ENCODE measurements at regions not wholly inside any gene's neighbourhood (a gene's known extent, or its start where the extent isn't known, plus 50 kb on each side); places are given as distances from the start of the nearest gene placed in this dataset.
"Not testable (repeated sequence)": the region's sequence is repeated elsewhere in the genome, so short reads cannot be mapped to it uniquely, and the experiment has no call there.

GRCh38 chr2:52475590-52475989 lies 1292.0 kb upstream of the CHAC2 start:
- no peaks in the 10 kb centered on the region for H3K27me3 ChIP-seq (ENCODE audit: low read length)
- no peaks in the 10 kb centered on the region for H3K79me2 ChIP-seq (ENCODE audit: insufficient read depth, low read length)
- H3K9me2 ChIP-seq (replicated peaks; ENCODE audit: insufficient read depth, low read length): no peaks in the 10 kb centered on the region
- no peak overlapping the region for H3K9ac ChIP-seq (ENCODE audit: low read length)
- no peaks in the 10 kb centered on the region for H3K9me3 ChIP-seq (ENCODE audit: insufficient read depth, low read length)
- no peak overlapping the region for H3K4me3 ChIP-seq (ENCODE audit: insufficient read depth, low read length, poor library complexity, severe bottlenecking)
- H3K36me3 ChIP-seq (ENCODE audit: low read length): no peaks in the 10 kb centered on the region
- H3F3A ChIP-seq (ENCODE audit: insufficient read depth): no peaks in the 10 kb centered on the region
- H3K4me2 ChIP-seq (ENCODE audit: low read depth, low read length, poor library complexity, severe bottlenecking): no peak overlapping the region
- H4K20me1 ChIP-seq (ENCODE audit: low read depth, low read length): no peaks in the 10 kb centered on the region
- no peak for TF ChIP-seq EZH2phosphoT487 (conservative IDR thresholded peaks at IDR 0.05; ENCODE audit: low read length)
- no peak for TF ChIP-seq CTCF (IDR thresholded peaks at IDR 0.05; ENCODE audit: insufficient read depth, low read length, poor library complexity, severe bottlenecking)
- no peak overlapping the region for H2AFZ ChIP-seq (ENCODE audit: low read depth, low read length, severe bottlenecking)
- no peak overlapping the region for H3K27ac ChIP-seq (ENCODE audit: low read depth, low read length)

- Histone ChIP-seq H3F3A (ENCODE audit: insufficient read depth) (no peaks in the 10 kb centered on the region), H2AFZ (ENCODE audit: low read depth, low read length, severe bottlenecking) (no peak overlapping the region), H3K4me2 (ENCODE audit: low read depth, low read length, poor library complexity, severe bottlenecking) (no peak overlapping the region), H3K27ac (ENCODE audit: low read depth, low read length) (no peak overlapping the region), H3K27me3 (ENCODE audit: low read length) (no peaks in the 10 kb centered on the region), H3K36me3 (ENCODE audit: low read length) (no peaks in the 10 kb centered on the region), H3K79me2 (ENCODE audit: insufficient read depth, low read length) (no peaks in the 10 kb centered on the region), H3K4me3 (ENCODE audit: insufficient read depth, low read length, poor library complexity, severe bottlenecking) (no peak overlapping the region), H3K9me3 (ENCODE audit: insufficient read depth, low read length) (no peaks in the 10 kb centered on the region), H4K20me1 (ENCODE audit: low read depth, low read length) (no peaks in the 10 kb centered on the region), H3K9ac (ENCODE audit: low read length) (no peak overlapping the region), H3K9me2 (replicated peaks; ENCODE audit: insufficient read depth, low read length) (no peaks in the 10 kb centered on the region)
- TF ChIP-seq CTCF (IDR thresholded peaks at IDR 0.05; ENCODE audit: insufficient read depth, low read length, poor library complexity, severe bottlenecking): no peak
- TF ChIP-seq EZH2phosphoT487 (conservative IDR thresholded peaks at IDR 0.05; ENCODE audit: low read length): no peak
Observed at GRCh38 chr2:52474091-52474490, 1293.5 kb upstream of the CHAC2 start.

GRCh38 chr2:52473526-52473925 lies 1294.1 kb upstream of the CHAC2 start:
- Histone ChIP-seq H3K36me3 (ENCODE audit: low read length) (no peaks in the 10 kb centered on the region), H3K27ac (ENCODE audit: low read depth, low read length) (no peak overlapping the region), H3K79me2 (ENCODE audit: insufficient read depth, low read length) (no peaks in the 10 kb centered on the region), H3K9me3 (ENCODE audit: insufficient read depth, low read length) (no peaks in the 10 kb centered on the region), H3F3A (ENCODE audit: insufficient read depth) (no peaks in the 10 kb centered on the region), H3K9ac (ENCODE audit: low read length) (no peak overlapping the region), H3K27me3 (ENCODE audit: low read length) (no peaks in the 10 kb centered on the region), H3K4me3 (ENCODE audit: insufficient read depth, low read length, poor library complexity, severe bottlenecking) (no peak overlapping the region), H3K4me2 (ENCODE audit: low read depth, low read length, poor library complexity, severe bottlenecking) (no peak overlapping the region), H4K20me1 (ENCODE audit: low read depth, low read length) (no peaks in the 10 kb centered on the region), H3K9me2 (replicated peaks; ENCODE audit: insufficient read depth, low read length) (no peaks in the 10 kb centered on the region), H2AFZ (ENCODE audit: low read depth, low read length, severe bottlenecking) (no peak overlapping the region)
- TF ChIP-seq EZH2phosphoT487 (conservative IDR thresholded peaks at IDR 0.05; ENCODE audit: low read length) (no peak), CTCF (IDR thresholded peaks at IDR 0.05; ENCODE audit: insufficient read depth, low read length, poor library complexity, severe bottlenecking) (no peak)

- H4K20me1 ChIP-seq (ENCODE audit: low read depth, low read length); H2AFZ ChIP-seq (ENCODE audit: low read depth, low read length, severe bottlenecking); H3K27ac ChIP-seq (ENCODE audit: low read depth, low read length); H3K27me3 ChIP-seq (ENCODE audit: low read length); H3K9me3 ChIP-seq (ENCODE audit: insufficient read depth, low read length); H3K79me2 ChIP-seq (ENCODE audit: insufficient read depth, low read length); H3K4me2 ChIP-seq (ENCODE audit: low read depth, low read length, poor library complexity, severe bottlenecking); H3K4me3 ChIP-seq (ENCODE audit: insufficient read depth, low read length, poor library complexity, severe bottlenecking); H3F3A ChIP-seq (ENCODE audit: insufficient read depth); H3K9ac ChIP-seq (ENCODE audit: low read length); H3K36me3 ChIP-seq (ENCODE audit: low read length); H3K9me2 ChIP-seq (replicated peaks; ENCODE audit: insufficient read depth, low read length): not testable (repeated sequence)
Observed at GRCh38 chr2:52470457-52470856, 1297.1 kb upstream of the CHAC2 start.

All from SU-DHL-6 (cell line).